ENCODE measurements at regions not wholly inside any gene's neighbourhood (a gene's known extent, or its start where the extent isn't known, plus 50 kb on each side); places are given as distances from the start of the nearest gene placed in this dataset.

DNA sequence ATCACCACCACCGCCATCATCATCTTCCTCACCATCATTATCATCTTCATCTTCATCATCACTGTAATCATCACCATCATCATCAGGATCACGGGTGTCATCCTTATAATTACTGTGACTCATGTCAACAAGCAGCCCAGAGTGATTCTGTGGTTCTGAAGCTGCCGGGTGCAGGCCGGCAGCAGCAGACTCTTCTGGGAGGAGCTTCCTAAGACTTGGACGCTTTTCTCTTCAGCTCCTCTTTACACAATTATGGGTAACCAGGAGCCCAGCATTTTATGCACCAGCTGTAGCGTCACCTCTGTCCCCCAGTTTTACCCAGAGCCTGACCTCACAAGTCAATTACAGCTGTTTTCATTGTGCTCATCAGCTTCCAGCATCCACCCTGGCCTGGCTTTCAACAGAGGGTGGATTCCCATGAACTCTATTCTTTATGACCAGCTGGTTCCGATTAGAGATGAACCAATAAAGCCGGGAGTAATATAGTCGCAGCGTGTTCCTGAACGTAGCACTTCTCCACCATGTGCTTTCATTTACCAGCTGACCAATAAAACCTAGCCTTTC lies 275.8 kb downstream of the FOXL1 start:
- TF ChIP-seq TAF1 (IDR thresholded peaks at IDR 0.05; ENCODE audit: borderline replicate concordance, low read depth, low read length) = no peak
- no peak for TF ChIP-seq POLR2A (IDR thresholded peaks at IDR 0.05; ENCODE audit: low read depth, low read length)

Data from GM12892 (cell line).